Astrocyte (in vitro differentiated cells and primary cell): ENCODE measurements at regions not wholly inside any gene's neighbourhood (a gene's known extent, or its start where the extent isn't known, plus 50 kb on each side); places are given as distances from the start of the nearest gene placed in this dataset.

ENCODE experiments used
- DNase-seq: peaks from one replicate; pipeline ENCODE4 v3.0.0-alpha.2; 2010; ENCODE audit warnings: low read depth
- FAIRE-seq: peaks from 2 replicates; lab custom pipeline; 2011; peaks lifted over from hg19 to GRCh38; lab: Jason Lieb, UNC
- H2AFZ ChIP-seq: 2 replicates; pipeline ENCODE4 v1.6.0; 2012; ENCODE audit warnings: low read depth, low read length, inconsistent platforms
- H3K27ac ChIP-seq: 2 replicates; pipeline ENCODE4 v1.5.1; 2011; ENCODE audit warnings: low read depth, low read length, inconsistent platforms
- H3K27me3 ChIP-seq: 2 replicates; pipeline ENCODE4 v1.6.0; 2011; ENCODE audit warnings: low read length, inconsistent platforms; ENCODE audit not compliant: insufficient read depth
- H3K36me3 ChIP-seq: 2 replicates; pipeline ENCODE4 v1.5.1; 2011; ENCODE audit warnings: low read length, inconsistent platforms; ENCODE audit not compliant: insufficient read depth
- H3K4me1 ChIP-seq: 2 replicates; pipeline ENCODE4 v1.5.1; 2011; ENCODE audit warnings: low read length, inconsistent platforms; ENCODE audit not compliant: insufficient read depth
- H3K4me2 ChIP-seq: 2 replicates; pipeline ENCODE4 v1.6.0; 2012; ENCODE audit warnings: low read length, inconsistent platforms
- H3K4me3 ChIP-seq: 2 replicates; pipeline ENCODE4 v1.5.1; 2011; ENCODE audit warnings: low read depth, mild to moderate bottlenecking, low read length, inconsistent platforms; ENCODE audit not compliant: insufficient read depth
- H3K79me2 ChIP-seq: 2 replicates; pipeline ENCODE4 v1.6.0; 2012; ENCODE audit warnings: mild to moderate bottlenecking, low read length, inconsistent platforms; ENCODE audit not compliant: insufficient read depth
- H3K9ac ChIP-seq: 2 replicates; pipeline ENCODE4 v1.6.0; 2012; ENCODE audit warnings: mild to moderate bottlenecking, low read length, inconsistent platforms
- H3K9me3 ChIP-seq: 2 replicates; pipeline ENCODE4 v1.5.1; 2012; ENCODE audit warnings: low read depth, mild to moderate bottlenecking, low read length, inconsistent platforms; ENCODE audit not compliant: insufficient read depth
- H4K20me1 ChIP-seq: 2 replicates; pipeline ENCODE4 v1.6.0; 2012; ENCODE audit warnings: low read length, inconsistent platforms; ENCODE audit not compliant: insufficient read depth
- H3K27ac Mint-ChIP-seq: one replicate; pipeline ENCODE4 v1.8.0; 2021; ENCODE audit warnings: mild to moderate bottlenecking, mixed read lengths; ENCODE audit not compliant: unreplicated experiment
- H3K27me3 Mint-ChIP-seq: one replicate; pipeline ENCODE4 v1.8.0; 2021; ENCODE audit warnings: low read depth, mixed read lengths; ENCODE audit not compliant: unreplicated experiment
- H3K36me3 Mint-ChIP-seq: one replicate; pipeline ENCODE4 v1.8.0; 2021; ENCODE audit warnings: low read depth, mixed read lengths; ENCODE audit not compliant: unreplicated experiment
- H3K4me1 Mint-ChIP-seq: one replicate; pipeline ENCODE4 v1.8.0; 2021; ENCODE audit warnings: low read depth, mixed read lengths; ENCODE audit not compliant: unreplicated experiment
- H3K4me3 Mint-ChIP-seq: one replicate; pipeline ENCODE4 v1.8.0; 2021; ENCODE audit warnings: mild to moderate bottlenecking, moderate library complexity, mixed read lengths; ENCODE audit not compliant: unreplicated experiment
- H3K9me3 Mint-ChIP-seq: one replicate; pipeline ENCODE4 v1.8.0; 2021; ENCODE audit warnings: mild to moderate bottlenecking, mixed read lengths; ENCODE audit not compliant: unreplicated experiment
- EZH2 ChIP-seq: IDR thresholded peaks from 2 replicates; pipeline ENCODE4 v1.6.1; 2012; ENCODE audit warnings: mild to moderate bottlenecking, low read length, inconsistent platforms; ENCODE audit not compliant: insufficient read depth
- TF ChIP-seq, protein P1 (sequence below): IDR thresholded peaks from 2 replicates; pipeline ENCODE4 v1.5.1; 2011; ENCODE audit warnings: low read depth, mild to moderate bottlenecking, inconsistent platforms, low read length, moderate library complexity; ENCODE audit not compliant: insufficient read depth

DNA sequence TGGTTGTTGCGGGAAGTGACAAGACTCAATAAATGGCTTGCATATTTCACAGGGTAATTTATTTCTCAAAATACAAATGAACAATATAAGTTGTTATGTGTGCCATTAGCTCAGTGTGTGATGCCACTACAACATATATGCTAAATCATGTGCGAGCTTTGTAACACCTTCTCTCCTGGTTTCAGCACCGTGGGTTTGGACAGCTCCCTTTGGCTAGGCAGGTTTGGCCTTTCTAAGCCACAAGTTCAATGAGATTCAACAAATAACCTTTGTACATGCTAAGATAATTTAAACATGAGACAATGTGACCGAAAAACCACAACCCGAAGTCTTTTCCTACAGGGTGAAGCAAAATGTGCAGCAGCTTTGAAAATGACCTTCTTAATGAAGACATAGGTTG lies 563.9 kb downstream of the TMEM114 start:
- H3K4me1 Mint-ChIP-seq: no peaks in the 10 kb centered on the region
- peaks cover 3% of the 10 kb centered on the region for H3K9me3 Mint-ChIP-seq
- H3K36me3 ChIP-seq: no peaks in the 10 kb centered on the region
- H3K4me2 ChIP-seq: no peak overlapping the region
- DNase-seq (no peak), FAIRE-seq (no peak)
- H3K27me3 ChIP-seq: no peaks in the 10 kb centered on the region
- H3K4me3 ChIP-seq: no peak overlapping the region
- H3K27ac ChIP-seq: no peak overlapping the region
- H2AFZ ChIP-seq: no peak overlapping the region
- H3K79me2 ChIP-seq: no peaks in the 10 kb centered on the region
- H3K9ac ChIP-seq: no peak overlapping the region
- peaks cover 9% of the 10 kb centered on the region for H3K9me3 ChIP-seq
- no peak overlapping the region for H3K4me3 Mint-ChIP-seq
- no peaks in the 10 kb centered on the region for H4K20me1 ChIP-seq
- H3K4me1 ChIP-seq: no peaks in the 10 kb centered on the region
- H3K36me3 Mint-ChIP-seq: no peaks in the 10 kb centered on the region
- H3K27me3 Mint-ChIP-seq: peaks cover 11% of the 10 kb centered on the region
- no peak overlapping the region for H3K27ac Mint-ChIP-seq
- TF ChIP-seq, protein P1, sequence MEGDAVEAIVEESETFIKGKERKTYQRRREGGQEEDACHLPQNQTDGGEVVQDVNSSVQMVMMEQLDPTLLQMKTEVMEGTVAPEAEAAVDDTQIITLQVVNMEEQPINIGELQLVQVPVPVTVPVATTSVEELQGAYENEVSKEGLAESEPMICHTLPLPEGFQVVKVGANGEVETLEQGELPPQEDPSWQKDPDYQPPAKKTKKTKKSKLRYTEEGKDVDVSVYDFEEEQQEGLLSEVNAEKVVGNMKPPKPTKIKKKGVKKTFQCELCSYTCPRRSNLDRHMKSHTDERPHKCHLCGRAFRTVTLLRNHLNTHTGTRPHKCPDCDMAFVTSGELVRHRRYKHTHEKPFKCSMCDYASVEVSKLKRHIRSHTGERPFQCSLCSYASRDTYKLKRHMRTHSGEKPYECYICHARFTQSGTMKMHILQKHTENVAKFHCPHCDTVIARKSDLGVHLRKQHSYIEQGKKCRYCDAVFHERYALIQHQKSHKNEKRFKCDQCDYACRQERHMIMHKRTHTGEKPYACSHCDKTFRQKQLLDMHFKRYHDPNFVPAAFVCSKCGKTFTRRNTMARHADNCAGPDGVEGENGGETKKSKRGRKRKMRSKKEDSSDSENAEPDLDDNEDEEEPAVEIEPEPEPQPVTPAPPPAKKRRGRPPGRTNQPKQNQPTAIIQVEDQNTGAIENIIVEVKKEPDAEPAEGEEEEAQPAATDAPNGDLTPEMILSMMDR: no peak
- no peak for TF ChIP-seq EZH2

DNA sequence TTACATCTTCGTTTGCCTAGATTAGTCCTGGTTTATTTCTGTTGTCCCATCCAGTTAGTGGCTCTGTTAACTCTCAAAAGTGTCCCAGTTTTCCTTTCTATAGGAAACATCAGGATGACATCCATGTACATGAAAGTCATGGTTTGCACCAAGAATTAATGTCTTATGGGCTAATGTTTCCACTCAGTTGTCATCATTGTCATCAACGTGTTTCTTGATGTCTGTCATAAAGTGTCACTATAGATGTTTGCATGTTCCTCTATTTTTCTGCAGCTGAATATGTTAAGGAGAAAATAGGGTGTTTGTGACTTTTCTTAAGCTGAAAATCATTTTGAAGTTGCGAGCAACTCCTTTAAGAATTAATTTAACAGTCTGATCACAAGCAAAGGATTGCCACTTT lies 567.0 kb downstream of the TMEM114 start:
- Histone ChIP-seq H3K9me3 (no peaks in the 10 kb centered on the region), H3K79me2 (no peaks in the 10 kb centered on the region), H3K27ac (no peak overlapping the region), H3K4me1 (no peaks in the 10 kb centered on the region), H3K36me3 (no peaks in the 10 kb centered on the region), H3K27me3 (no peaks in the 10 kb centered on the region), H3K4me2 (no peak overlapping the region), H3K9ac (no peak overlapping the region), H3K4me3 (no peak overlapping the region), H2AFZ (no peak overlapping the region), H4K20me1 (no peaks in the 10 kb centered on the region)
- H3K27me3 Mint-ChIP-seq: no peaks in the 10 kb centered on the region
- no peaks in the 10 kb centered on the region for H3K4me1 Mint-ChIP-seq
- H3K36me3 Mint-ChIP-seq: no peaks in the 10 kb centered on the region
- FAIRE-seq: no peak
- DNase-seq: no peak
- no peak for TF ChIP-seq EZH2
- TF ChIP-seq, protein P1: no peak
- no peak overlapping the region for H3K27ac Mint-ChIP-seq
- H3K9me3 Mint-ChIP-seq: no peaks in the 10 kb centered on the region
- no peak overlapping the region for H3K4me3 Mint-ChIP-seq

DNA sequence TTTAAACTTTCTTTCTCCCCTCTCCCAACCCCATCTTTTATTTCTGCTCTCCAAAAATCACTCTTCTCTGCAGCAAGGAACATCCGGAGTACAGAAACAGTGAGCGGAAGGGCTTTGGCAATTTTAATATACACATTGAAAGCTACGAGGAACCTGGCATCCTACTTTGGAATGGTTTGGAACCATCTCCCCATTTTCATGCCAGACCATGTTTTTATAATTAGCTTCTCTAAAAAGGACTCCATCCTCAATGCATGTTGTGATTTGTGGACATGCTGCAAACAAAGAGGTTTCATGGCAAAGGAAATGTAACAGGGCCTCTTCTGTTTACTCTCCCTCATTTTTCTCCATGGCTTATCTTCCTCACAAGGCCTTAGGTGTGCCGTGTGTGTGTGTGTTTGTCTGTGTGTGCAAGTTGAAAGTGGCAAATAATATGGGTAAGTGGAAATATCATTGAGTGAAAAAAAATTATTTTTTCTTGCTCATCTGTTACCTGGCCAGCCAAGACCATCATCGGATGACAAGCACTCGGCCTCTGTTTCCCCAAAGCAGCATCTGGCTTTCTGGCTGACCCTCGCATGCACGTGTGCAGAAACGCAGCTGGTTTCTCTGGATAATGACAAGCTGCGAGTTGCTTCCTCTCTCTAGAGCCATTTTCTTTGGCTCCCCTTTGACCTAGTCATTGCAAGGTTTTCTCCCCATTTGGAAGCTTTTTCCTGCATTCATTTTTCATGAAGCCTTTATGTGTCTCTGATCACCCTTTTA lies 585.0 kb downstream of the TMEM114 start:
- Histone ChIP-seq H3K36me3 (no peaks in the 10 kb centered on the region), H3K4me1 (no peaks in the 10 kb centered on the region), H3K4me3 (no peak overlapping the region), H3K27ac (no peak overlapping the region), H3K9ac (no peak overlapping the region), H2AFZ (no peak overlapping the region), H3K9me3 (no peaks in the 10 kb centered on the region), H3K79me2 (no peaks in the 10 kb centered on the region), H3K4me2 (no peak overlapping the region), H3K27me3 (no peaks in the 10 kb centered on the region), H4K20me1 (no peaks in the 10 kb centered on the region)
- Mint-ChIP-seq H3K9me3 (peaks cover 3% of the 10 kb centered on the region), H3K4me1 (no peaks in the 10 kb centered on the region), H3K27me3 (peaks cover 3% of the 10 kb centered on the region), H3K27ac (no peak overlapping the region), H3K4me3 (no peak overlapping the region), H3K36me3 (no peaks in the 10 kb centered on the region)
- DNase-seq (no peak), FAIRE-seq (no peak)
- TF ChIP-seq, protein P1: no peak
